ENCODE measurements at regions not wholly inside any gene's neighbourhood (a gene's known extent, or its start where the extent isn't known, plus 50 kb on each side); places are given as distances from the start of the nearest gene placed in this dataset.

DNA sequence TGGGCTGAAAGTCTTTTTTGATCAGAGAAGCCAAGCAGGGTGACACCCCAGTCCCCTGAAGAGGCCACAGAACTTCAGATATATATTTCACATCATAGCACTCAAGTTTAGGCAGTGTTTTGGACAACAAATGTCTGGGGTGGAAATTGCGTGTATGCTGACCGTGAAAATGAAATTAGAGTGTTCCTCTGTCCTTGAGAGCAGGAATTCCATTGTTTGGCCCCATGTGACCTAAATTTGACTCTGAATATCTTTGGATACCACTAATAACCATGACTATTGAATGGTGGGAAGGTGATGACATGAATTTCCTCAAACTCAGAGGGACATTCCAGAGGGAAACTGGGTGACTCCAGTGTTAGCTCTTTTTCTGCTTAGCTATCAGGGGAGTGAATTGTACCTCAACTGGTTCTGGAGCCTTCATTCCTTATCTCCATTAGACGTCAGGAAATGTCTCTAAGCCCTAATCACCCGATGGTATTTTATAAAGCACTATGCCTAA, 263.5 kb upstream of the RASGRP1 start:
- Histone ChIP-seq H3K27ac (ENCODE audit: low read depth, low read length) (no peak overlapping the region), H3K4me3 (ENCODE audit: low read length) (no peak overlapping the region), H3K36me3 (ENCODE audit: control insufficient read depth in 2 of 3, insufficient read depth in 3 of 3, low read length in 3 of 3) (no peaks in the 10 kb centered on the region), H3K27me3 (ENCODE audit: control insufficient read depth in 2 of 2, insufficient read depth in 2 of 2, low read length in 2 of 2) (no peaks in the 10 kb centered on the region), H3K4me1 (ENCODE audit: control insufficient read depth in 2 of 2, insufficient read depth in 2 of 2, low read length in 2 of 2) (no peaks in the 10 kb centered on the region), H3K9me3 (ENCODE audit: control insufficient read depth in 2 of 3, low read length in 3 of 3) (no peaks in the 10 kb centered on the region)
- peaks cover 0 to 19% (median 5%) of the 10 kb centered on the region in 11 donors for H3K9me3 Mint-ChIP-seq
- H3K4me1 Mint-ChIP-seq: no peaks in the 10 kb centered on the region
- ATAC-seq (no peak), DNase-seq (no peak)
- no peaks in the 10 kb centered on the region for H3K36me3 Mint-ChIP-seq
- intact Hi-C loops (cut with micrococcal nuclease): no loop called here
- POLR2A ChIA-PET: interaction anchor here (0.7 kb wide), 1 partner anchor 10 kb away, joined by 6 read pairs; no protein-coding TSS in a partner anchor
- CTCF ChIA-PET: no interaction called here
- peaks cover 13 to 35% (median 26%) of the 10 kb centered on the region in 5 donors for H3K27me3 Mint-ChIP-seq
- H3K4me3 Mint-ChIP-seq: no peak overlapping the region
- no peak overlapping the region for H3K27ac Mint-ChIP-seq

DNA sequence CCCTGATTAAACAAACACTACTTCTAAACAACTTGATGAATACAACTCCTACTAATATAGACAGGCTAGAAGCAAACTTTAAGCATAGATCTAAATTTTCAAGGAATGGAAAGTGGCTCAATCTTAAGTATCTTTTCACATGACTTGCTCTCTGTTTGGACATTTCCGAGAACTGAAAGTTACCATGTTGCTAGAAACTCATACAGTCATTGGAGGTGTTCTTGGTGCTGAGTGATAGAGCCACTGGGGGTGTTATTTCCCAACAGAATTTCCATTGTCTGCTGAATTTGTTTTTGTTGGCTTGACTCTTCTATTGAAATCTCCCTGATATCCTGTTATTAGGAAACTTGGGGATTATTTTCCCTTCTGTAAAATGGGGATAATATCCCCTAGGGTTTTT, 264.5 kb upstream of the RASGRP1 start:
- Mint-ChIP-seq H3K36me3 (peaks cover 0 to 7% (median 0%) of the 10 kb centered on the region in 5 donors), H3K27ac (no peak overlapping the region), H3K9me3 (peaks cover 0 to 29% (median 8%) of the 10 kb centered on the region in 11 donors), H3K27me3 (peaks cover 13 to 36% (median 32%) of the 10 kb centered on the region in 5 donors), H3K4me1 (no peaks in the 10 kb centered on the region), H3K4me3 (no peak overlapping the region)
- ChIA-PET POLR2A (no interaction called here), CTCF (interaction anchor here (0.6 kb wide), 1 partner anchor 347 kb away, joined by 6 read pairs; no protein-coding TSS in a partner anchor)
- DNase-seq: no peak
- H3K4me1 ChIP-seq (ENCODE audit: control insufficient read depth in 2 of 2, insufficient read depth in 2 of 2, low read length in 2 of 2): no peaks in the 10 kb centered on the region
- intact Hi-C loops (cut with micrococcal nuclease): no loop called here
- H3K27me3 ChIP-seq (ENCODE audit: control insufficient read depth in 2 of 2, insufficient read depth in 2 of 2, low read length in 2 of 2): no peaks in the 10 kb centered on the region
- no peaks in the 10 kb centered on the region for H3K36me3 ChIP-seq (ENCODE audit: control insufficient read depth in 2 of 3, insufficient read depth in 3 of 3, low read length in 3 of 3)
- no peak for ATAC-seq
- no peaks in the 10 kb centered on the region for H3K9me3 ChIP-seq (ENCODE audit: control insufficient read depth in 2 of 3, low read length in 3 of 3)
- no peak overlapping the region for H3K4me3 ChIP-seq (ENCODE audit: low read length)
- no peak overlapping the region for H3K27ac ChIP-seq (ENCODE audit: low read depth, low read length)

DNA sequence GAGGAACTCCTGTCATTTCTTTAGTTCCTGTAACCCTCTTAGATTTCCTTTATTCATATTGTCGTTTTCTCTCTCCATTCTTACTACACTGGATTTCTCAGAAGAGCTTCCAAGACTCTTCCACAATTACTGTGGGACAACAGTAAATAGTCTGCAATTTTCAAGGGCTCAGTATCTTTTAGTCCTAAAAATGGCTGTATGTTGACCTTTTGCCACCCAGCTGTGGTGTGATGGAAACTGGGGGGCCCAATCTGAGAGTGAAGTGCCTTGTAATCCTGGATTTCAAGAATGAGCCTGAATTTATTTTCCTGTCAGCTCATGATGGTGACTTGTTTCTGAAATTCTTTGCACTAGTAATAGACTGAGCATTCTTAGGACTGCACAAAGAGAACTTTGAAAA, 277.6 kb upstream of the RASGRP1 start:
- intact Hi-C loops (cut with micrococcal nuclease): no loop called here
- H3K27me3 Mint-ChIP-seq: peaks cover 18 to 66% (median 41%) of the 10 kb centered on the region in 5 donors

DNA sequence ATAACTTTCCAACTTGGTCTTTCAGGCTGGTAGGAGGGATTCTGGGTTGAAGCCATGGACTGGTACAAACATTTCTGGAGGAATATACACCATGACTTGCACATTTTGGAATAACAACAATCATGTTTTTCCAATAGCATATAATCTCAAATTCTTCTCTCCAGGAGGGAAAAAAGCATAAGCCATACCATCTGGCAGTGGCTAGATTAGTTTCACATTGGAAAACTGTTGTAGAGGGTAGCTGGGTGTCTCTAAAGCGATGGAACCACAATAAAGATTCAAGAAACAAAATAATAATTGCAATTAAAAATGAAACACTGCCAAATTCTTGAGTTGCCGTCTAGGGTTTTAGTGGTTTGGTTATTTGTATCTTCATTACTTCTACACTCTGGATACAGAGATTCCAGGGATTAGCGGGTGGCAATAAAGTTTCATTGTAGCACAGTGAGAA, 278.5 kb upstream of the RASGRP1 start:
- Mint-ChIP-seq H3K4me1 (peaks cover 0 to 3% (median 0%) of the 10 kb centered on the region in 7 donors), H3K36me3 (no peaks in the 10 kb centered on the region), H3K9me3 (peaks cover 0 to 4% (median under 1%) of the 10 kb centered on the region in 11 donors), H3K27ac (no peak overlapping the region), H3K4me3 (no peak overlapping the region), H3K27me3 (peaks cover 16 to 58% (median 39%) of the 10 kb centered on the region in 5 donors)
- ChIA-PET CTCF (interaction anchor here (1.2 kb wide), 1 partner anchor 11 kb away, joined by 3 read pairs; no protein-coding TSS in a partner anchor), POLR2A (no interaction called here)
- H3K36me3 ChIP-seq (ENCODE audit: control insufficient read depth in 2 of 3, insufficient read depth in 3 of 3, low read length in 3 of 3): no peaks in the 10 kb centered on the region
- DNase-seq: no peak
- intact Hi-C loops (cut with micrococcal nuclease): no loop called here
- H3K4me3 ChIP-seq (ENCODE audit: low read length): no peak overlapping the region
- no peak overlapping the region for H3K27ac ChIP-seq (ENCODE audit: low read depth, low read length)
- H3K27me3 ChIP-seq (ENCODE audit: control insufficient read depth in 2 of 2, insufficient read depth in 2 of 2, low read length in 2 of 2): peaks cover 0 to 6% of the 10 kb centered on the region in 2 donors
- no peak for ATAC-seq
- no peaks in the 10 kb centered on the region for H3K4me1 ChIP-seq (ENCODE audit: control insufficient read depth in 2 of 2, insufficient read depth in 2 of 2, low read length in 2 of 2)
- H3K9me3 ChIP-seq (ENCODE audit: control insufficient read depth in 2 of 3, low read length in 3 of 3): no peaks in the 10 kb centered on the region

More for the DNA sequence above, 277.6 kb upstream of the RASGRP1 start:
- H3K27ac Mint-ChIP-seq: no peak overlapping the region
- ChIA-PET POLR2A (no interaction called here), CTCF (interaction anchor here (1.2 kb wide), 1 partner anchor 12 kb away, joined by 3 read pairs; no protein-coding TSS in a partner anchor)
- H3K36me3 Mint-ChIP-seq: no peaks in the 10 kb centered on the region
- Histone ChIP-seq H3K4me1 (ENCODE audit: control insufficient read depth in 2 of 2, insufficient read depth in 2 of 2, low read length in 2 of 2) (no peaks in the 10 kb centered on the region), H3K9me3 (ENCODE audit: control insufficient read depth in 2 of 3, low read length in 3 of 3) (no peaks in the 10 kb centered on the region), H3K4me3 (ENCODE audit: low read length) (no peak overlapping the region), H3K27me3 (ENCODE audit: control insufficient read depth in 2 of 2, insufficient read depth in 2 of 2, low read length in 2 of 2) (peaks cover 0 to 6% of the 10 kb centered on the region in 2 donors), H3K36me3 (ENCODE audit: control insufficient read depth in 2 of 3, insufficient read depth in 3 of 3, low read length in 3 of 3) (no peaks in the 10 kb centered on the region), H3K27ac (ENCODE audit: low read depth, low read length) (no peak overlapping the region)
- no peak for DNase-seq
- peaks cover 0 to 9% (median 3%) of the 10 kb centered on the region in 11 donors for H3K9me3 Mint-ChIP-seq
- H3K4me3 Mint-ChIP-seq: no peak overlapping the region
- H3K4me1 Mint-ChIP-seq: peaks cover 0 to 3% (median 0%) of the 10 kb centered on the region in 7 donors
- ATAC-seq: no peak

DNA sequence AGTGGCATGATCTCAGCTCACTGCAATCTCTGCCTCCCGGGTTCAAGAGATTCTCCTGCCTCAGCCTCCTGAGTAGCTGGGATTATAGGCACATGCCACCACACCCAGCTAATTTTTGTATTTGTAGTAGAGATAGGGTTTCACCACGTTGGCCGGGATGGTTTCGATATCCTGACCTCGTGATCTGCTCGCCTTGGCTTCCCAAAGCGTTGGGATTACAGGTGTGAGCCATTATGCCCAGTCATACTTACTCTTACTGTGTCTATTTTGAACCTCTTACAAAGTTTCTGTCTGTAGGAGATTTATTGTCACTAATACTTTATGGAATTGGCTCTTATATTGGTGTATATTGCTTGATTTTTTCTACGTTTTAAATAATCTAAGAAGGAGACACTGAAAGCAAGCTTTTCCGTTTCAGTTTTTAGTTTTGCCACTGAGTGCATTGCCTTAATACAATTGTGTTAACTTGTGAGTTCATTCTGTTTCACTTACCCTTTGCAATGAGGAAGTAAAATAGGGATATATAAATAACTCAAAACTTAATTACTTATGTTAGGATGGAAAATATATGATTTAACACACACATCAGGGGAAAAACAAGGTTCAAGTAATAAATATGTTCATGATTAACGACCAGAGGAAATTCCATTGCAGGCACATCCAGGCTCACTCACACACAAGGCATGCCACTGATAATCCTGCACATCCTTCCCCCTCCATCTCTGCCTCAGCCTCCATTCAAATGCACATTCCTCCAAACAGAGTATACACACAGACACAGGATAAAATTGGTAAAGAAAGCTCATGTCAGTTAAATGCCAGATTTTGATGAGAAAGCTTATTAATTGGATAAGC, 279.3 kb upstream of the RASGRP1 start:
- intact Hi-C loops (cut with micrococcal nuclease): no loop called here
- peaks cover 0 to 4% (median 0%) of the 10 kb centered on the region in 11 donors for H3K9me3 Mint-ChIP-seq
- DNase-seq: no peak
- no peak overlapping the region for H3K27ac ChIP-seq (ENCODE audit: low read depth, low read length)
- peaks cover 17 to 57% (median 40%) of the 10 kb centered on the region in 5 donors for H3K27me3 Mint-ChIP-seq
- POLR2A ChIA-PET: no interaction called here
- H3K36me3 Mint-ChIP-seq: no peaks in the 10 kb centered on the region
- no peaks in the 10 kb centered on the region for H3K4me1 ChIP-seq (ENCODE audit: control insufficient read depth in 2 of 2, insufficient read depth in 2 of 2, low read length in 2 of 2)
- ATAC-seq: no peak
- CTCF ChIA-PET: no interaction called here
- H3K9me3 ChIP-seq (ENCODE audit: control insufficient read depth in 2 of 3, low read length in 3 of 3): no peaks in the 10 kb centered on the region
- H3K36me3 ChIP-seq (ENCODE audit: control insufficient read depth in 2 of 3, insufficient read depth in 3 of 3, low read length in 3 of 3): no peaks in the 10 kb centered on the region
- H3K27ac Mint-ChIP-seq: no peak overlapping the region
- H3K4me3 Mint-ChIP-seq: no peak overlapping the region
- peaks cover 0 to 3% (median 0%) of the 10 kb centered on the region in 7 donors for H3K4me1 Mint-ChIP-seq
- H3K27me3 ChIP-seq (ENCODE audit: control insufficient read depth in 2 of 2, insufficient read depth in 2 of 2, low read length in 2 of 2): peaks cover 0 to 6% of the 10 kb centered on the region in 2 donors
- H3K4me3 ChIP-seq (ENCODE audit: low read length): no peak overlapping the region

DNA sequence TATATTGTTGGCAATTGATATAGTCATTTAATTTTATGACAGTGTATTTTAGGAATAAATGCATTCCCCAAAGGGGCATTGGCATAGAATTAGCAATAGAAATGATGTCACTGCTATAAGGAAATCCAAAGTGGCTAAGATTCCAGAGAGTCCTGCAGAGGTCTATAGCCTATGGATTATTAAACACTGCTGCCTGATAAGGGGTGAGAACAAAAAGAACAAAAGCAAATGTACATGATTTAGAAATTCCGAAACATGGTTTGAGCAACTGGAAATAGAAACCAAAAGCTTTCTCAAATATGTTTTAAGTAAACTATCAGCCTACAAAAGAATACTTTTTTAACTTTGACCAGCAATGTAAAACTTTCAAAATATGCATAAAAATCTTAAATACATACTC, 280.1 kb upstream of the RASGRP1 start:
- CTCF ChIA-PET: no interaction called here
- peaks cover 0 to 6% of the 10 kb centered on the region in 2 donors for H3K27me3 ChIP-seq (ENCODE audit: control insufficient read depth in 2 of 2, insufficient read depth in 2 of 2, low read length in 2 of 2)
- no peak overlapping the region for H3K27ac ChIP-seq (ENCODE audit: low read depth, low read length)
- intact Hi-C loops (cut with micrococcal nuclease): no loop called here
- no peak overlapping the region for H3K4me3 Mint-ChIP-seq
- H3K9me3 Mint-ChIP-seq: peaks cover 0 to 4% (median 0%) of the 10 kb centered on the region in 11 donors
- POLR2A ChIA-PET: no interaction called here
- H3K4me3 ChIP-seq (ENCODE audit: low read length): no peak overlapping the region
- H3K9me3 ChIP-seq (ENCODE audit: control insufficient read depth in 2 of 3, low read length in 3 of 3): no peaks in the 10 kb centered on the region
- peaks cover 0 to 3% (median 0%) of the 10 kb centered on the region in 7 donors for H3K4me1 Mint-ChIP-seq
- no peaks in the 10 kb centered on the region for H3K36me3 ChIP-seq (ENCODE audit: control insufficient read depth in 2 of 3, insufficient read depth in 3 of 3, low read length in 3 of 3)
- ATAC-seq (no peak), DNase-seq (no peak)
- H3K27me3 Mint-ChIP-seq: peaks cover 22 to 56% (median 45%) of the 10 kb centered on the region in 5 donors
- no peaks in the 10 kb centered on the region for H3K4me1 ChIP-seq (ENCODE audit: control insufficient read depth in 2 of 2, insufficient read depth in 2 of 2, low read length in 2 of 2)
- no peaks in the 10 kb centered on the region for H3K36me3 Mint-ChIP-seq
- H3K27ac Mint-ChIP-seq: no peak overlapping the region
